ENCODE measurements at regions not wholly inside any gene's neighbourhood (a gene's known extent, or its start where the extent isn't known, plus 50 kb on each side); places are given as distances from the start of the nearest gene placed in this dataset.

- no peak for TF ChIP-seq ZNF274 (IDR thresholded peaks at IDR 0.05; ENCODE audit: low read depth, low read length)
- no peak overlapping the region for H3K4me3 ChIP-seq (ENCODE audit: low read length)
Observed at GRCh38 chr2:7792031-7792651, 874.9 kb downstream of the RNF144A start.

GRCh38 chr2:7795778-7796563, 878.8 kb downstream of the RNF144A start:
- TF ChIP-seq ZNF274 (IDR thresholded peaks at IDR 0.05; ENCODE audit: low read depth, low read length): no peak
- H3K4me3 ChIP-seq (ENCODE audit: low read length): no peak overlapping the region

GRCh38 chr2:7800031-7800430, 881.8 kb upstream of the ID2 start:
- H3K4me3 ChIP-seq (ENCODE audit: low read length): no peak overlapping the region
- no peak for TF ChIP-seq ZNF274 (IDR thresholded peaks at IDR 0.05; ENCODE audit: low read depth, low read length)

- no peak overlapping the region for H3K4me3 ChIP-seq (ENCODE audit: low read length)
- no peak for TF ChIP-seq ZNF274 (IDR thresholded peaks at IDR 0.05; ENCODE audit: low read depth, low read length)
Observed at GRCh38 chr2:7801212-7801611, 880.6 kb upstream of the ID2 start.

- H3K4me3 ChIP-seq (ENCODE audit: low read length): no peak overlapping the region
- no peak for TF ChIP-seq ZNF274 (IDR thresholded peaks at IDR 0.05; ENCODE audit: low read depth, low read length)
Observed at GRCh38 chr2:7803515-7803914, 878.3 kb upstream of the ID2 start.

- no peak overlapping the region for H3K4me3 ChIP-seq (ENCODE audit: low read length)
- TF ChIP-seq ZNF274 (IDR thresholded peaks at IDR 0.05; ENCODE audit: low read depth, low read length): no peak
Observed at GRCh38 chr2:7809640-7810039, 872.2 kb upstream of the ID2 start.

- TF ChIP-seq ZNF274 (IDR thresholded peaks at IDR 0.05; ENCODE audit: low read depth, low read length): no peak
- H3K4me3 ChIP-seq (ENCODE audit: low read length): no peak overlapping the region
Observed at GRCh38 chr2:7811073-7811472, 870.8 kb upstream of the ID2 start.

- TF ChIP-seq ZNF274 (IDR thresholded peaks at IDR 0.05; ENCODE audit: low read depth, low read length): no peak
Observed at GRCh38 chr2:7812231-7812995, 869.4 kb upstream of the ID2 start.

GRCh38 chr2:7813541-7814292, 868.1 kb upstream of the ID2 start:
- TF ChIP-seq ZNF274 (IDR thresholded peaks at IDR 0.05; ENCODE audit: low read depth, low read length): no peak
- H3K4me3 ChIP-seq (ENCODE audit: low read length): no peak overlapping the region

More at GRCh38 chr2:7812231-7812995, 869.4 kb upstream of the ID2 start:
- H3K4me3 ChIP-seq (ENCODE audit: low read length): no peak overlapping the region

- no peak for TF ChIP-seq ZNF274 (IDR thresholded peaks at IDR 0.05; ENCODE audit: low read depth, low read length)
- H3K4me3 ChIP-seq (ENCODE audit: low read length): no peak overlapping the region
Observed at GRCh38 chr2:7815726-7816125, 866.1 kb upstream of the ID2 start.

- no peak for TF ChIP-seq ZNF274 (IDR thresholded peaks at IDR 0.05; ENCODE audit: low read depth, low read length)
Observed at GRCh38 chr2:7816233-7816632, 865.6 kb upstream of the ID2 start.

GRCh38 chr2:7816944-7817343, 864.9 kb upstream of the ID2 start:
- H3K4me3 ChIP-seq (ENCODE audit: low read length): no peak overlapping the region
- TF ChIP-seq ZNF274 (IDR thresholded peaks at IDR 0.05; ENCODE audit: low read depth, low read length): no peak

More at GRCh38 chr2:7816233-7816632, 865.6 kb upstream of the ID2 start:
- no peak overlapping the region for H3K4me3 ChIP-seq (ENCODE audit: low read length)

- no peak for TF ChIP-seq ZNF274 (IDR thresholded peaks at IDR 0.05; ENCODE audit: low read depth, low read length)
- H3K4me3 ChIP-seq (ENCODE audit: low read length): no peak overlapping the region
Observed at GRCh38 chr2:7819316-7819715, 862.5 kb upstream of the ID2 start.

GRCh38 chr2:7819850-7820249, 862.0 kb upstream of the ID2 start:
- H3K4me3 ChIP-seq (ENCODE audit: low read length): no peak overlapping the region
- no peak for TF ChIP-seq ZNF274 (IDR thresholded peaks at IDR 0.05; ENCODE audit: low read depth, low read length)
